ENCODE measurements at regions not wholly inside any gene's neighbourhood (a gene's known extent, or its start where the extent isn't known, plus 50 kb on each side); places are given as distances from the start of the nearest gene placed in this dataset.

GRCh38 chr6:43986177-43986825 lies 141.0 kb downstream of the MRPL14 start (continued):
- TF ChIP-seq PRDM10 (IDR thresholded peaks at IDR 0.05; ENCODE audit: partially characterized antibody) = no peak
- TF ChIP-seq GTF3C2 (IDR thresholded peaks at IDR 0.05; ENCODE audit: borderline replicate concordance, extremely low read depth, insufficient read length) = no peak
- 0 out of 4 replicates have a peak, but pooled peaks of 1 of the 2 experiments have one; percentile 9 for TF ChIP-seq RAD21 (CRISPR knock-in tag; conservative IDR thresholded peaks at IDR 0.05 in 1 of 2, IDR thresholded peaks at IDR 0.05 in 1 of 2)
- no peak for TF ChIP-seq CREB3L1 (IDR thresholded peaks at IDR 0.05; ENCODE audit: borderline replicate concordance, low read depth)
- no peak for TF ChIP-seq MITF (IDR thresholded peaks at IDR 0.05)
- no peak for TF ChIP-seq TRIM25 (IDR thresholded peaks at IDR 0.05; ENCODE audit: borderline replicate concordance)
- no peak for TF ChIP-seq ZBTB11 (CRISPR knock-in tag; IDR thresholded peaks at IDR 0.05)
- TF ChIP-seq ZNF347 (CRISPR knock-in tag; IDR thresholded peaks at IDR 0.05; ENCODE audit: low read depth) = no peak

Data from K562 (cell line).